HEK293 (cell line): ENCODE measurements at regions not wholly inside any gene's neighbourhood (a gene's known extent, or its start where the extent isn't known, plus 50 kb on each side); places are given as distances from the start of the nearest gene placed in this dataset.

Source experiments
- AEBP2 ChIP-seq: fragments of 450-650 bp; formaldehyde crosslinking; IDR thresholded peaks from 2 replicates; pipeline ENCODE4 v1.5.1; 2016; ENCODE audit warnings: missing biosample characterization, missing genetic modification characterization, borderline replicate concordance
- KLF7 ChIP-seq: fragments of 450-650 bp; formaldehyde crosslinking; IDR thresholded peaks from 2 replicates; pipeline ENCODE4 v1.5.1; 2016; ENCODE audit warnings: missing biosample characterization, missing genetic modification characterization, borderline replicate concordance
- SETDB1 ChIP-seq: IDR thresholded peaks from one replicate; pipeline ENCODE4 v1.6.1; 2017; ENCODE audit warnings: mild to moderate bottlenecking, low read length, moderate library complexity, mixed read lengths; ENCODE audit not compliant: insufficient read length
- ZBTB17 ChIP-seq: fragments of 450-650 bp; formaldehyde crosslinking; IDR thresholded peaks from 2 replicates; pipeline ENCODE4 v1.5.1; 2016; ENCODE audit warnings: missing biosample characterization, missing genetic modification characterization
- ZBTB20 ChIP-seq: fragments of 450-650 bp; formaldehyde crosslinking; IDR thresholded peaks from 2 replicates; pipeline ENCODE4 v1.5.1; 2016; ENCODE audit warnings: missing biosample characterization, missing genetic modification characterization
- ZBTB8A ChIP-seq: fragments of 450-650 bp; formaldehyde crosslinking; IDR thresholded peaks from 2 replicates; pipeline ENCODE4 v1.5.1; 2016; ENCODE audit warnings: missing biosample characterization, missing genetic modification characterization
- ZFP69B ChIP-seq: fragments of 450-650 bp; formaldehyde crosslinking; IDR thresholded peaks from 2 replicates; pipeline ENCODE4 v1.5.1; 2016; ENCODE audit warnings: missing biosample characterization, missing genetic modification characterization
- ZNF112 ChIP-seq: fragments of 450-650 bp; formaldehyde crosslinking; IDR thresholded peaks from 2 replicates; pipeline ENCODE4 v1.5.0; 2017; ENCODE audit warnings: missing biosample characterization, missing genetic modification characterization
- ZNF148 ChIP-seq: fragments of 450-650 bp; formaldehyde crosslinking; IDR thresholded peaks from 2 replicates; pipeline ENCODE4 v1.5.0; 2017; ENCODE audit warnings: missing biosample characterization, missing genetic modification characterization, borderline replicate concordance
- ZNF19 ChIP-seq: fragments of 450-650 bp; formaldehyde crosslinking; IDR thresholded peaks from 2 replicates; pipeline ENCODE4; 2016; ENCODE audit warnings: missing biosample characterization, missing genetic modification characterization, low read depth
- ZNF24 ChIP-seq: fragments of 450-650 bp; formaldehyde crosslinking; IDR thresholded peaks from 2 replicates; pipeline ENCODE4 v1.5.1; 2016; ENCODE audit warnings: missing biosample characterization, missing genetic modification characterization
- ZNF544 ChIP-seq: fragments of 450-650 bp; formaldehyde crosslinking; IDR thresholded peaks from 2 replicates; pipeline ENCODE4 v1.5.0; 2017; ENCODE audit warnings: missing biosample characterization, missing genetic modification characterization
- ZNF707 ChIP-seq: fragments of 450-650 bp; formaldehyde crosslinking; IDR thresholded peaks from 2 replicates; pipeline ENCODE4 v1.5.1; 2016; ENCODE audit warnings: missing biosample characterization, missing genetic modification characterization
- TF ChIP-seq, protein P1 (sequence below): fragments of 450-650 bp; formaldehyde crosslinking; IDR thresholded peaks from 2 replicates; pipeline ENCODE4 v1.5.1; 2016; ENCODE audit warnings: missing biosample characterization, missing genetic modification characterization

DNA sequence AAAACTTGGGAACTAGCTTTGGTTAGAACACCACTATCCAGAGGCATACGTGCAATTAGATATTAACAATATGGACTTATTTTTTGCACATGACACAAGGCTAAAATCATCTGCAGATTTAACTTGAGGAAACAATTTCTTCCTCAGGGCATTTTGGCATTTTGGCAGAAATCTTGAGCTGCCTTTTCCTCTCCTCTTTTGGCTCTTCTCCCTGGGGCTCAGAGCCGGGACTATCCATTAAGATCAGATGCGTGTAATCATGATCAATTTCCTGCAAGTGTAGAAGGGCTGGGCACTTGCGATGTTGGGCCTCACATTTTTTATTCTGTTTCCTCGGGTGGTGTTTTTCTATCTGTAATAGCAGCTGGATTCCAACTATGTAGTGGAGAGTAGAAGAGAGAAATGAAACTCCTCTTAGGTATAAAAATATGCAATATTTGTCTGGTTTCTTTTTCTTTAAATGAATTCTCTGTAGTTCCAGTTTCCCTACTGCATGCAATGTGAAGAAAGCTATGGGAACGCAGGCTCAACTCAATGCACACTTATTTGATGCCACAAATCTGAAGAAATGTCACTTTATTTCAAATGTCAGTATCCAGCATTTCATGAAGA is 1010.8 kb downstream of the FLRT2 start:
- TF ChIP-seq ZBTB8A (tag by site-specific recombination) = no peak
- TF ChIP-seq, protein P1, sequence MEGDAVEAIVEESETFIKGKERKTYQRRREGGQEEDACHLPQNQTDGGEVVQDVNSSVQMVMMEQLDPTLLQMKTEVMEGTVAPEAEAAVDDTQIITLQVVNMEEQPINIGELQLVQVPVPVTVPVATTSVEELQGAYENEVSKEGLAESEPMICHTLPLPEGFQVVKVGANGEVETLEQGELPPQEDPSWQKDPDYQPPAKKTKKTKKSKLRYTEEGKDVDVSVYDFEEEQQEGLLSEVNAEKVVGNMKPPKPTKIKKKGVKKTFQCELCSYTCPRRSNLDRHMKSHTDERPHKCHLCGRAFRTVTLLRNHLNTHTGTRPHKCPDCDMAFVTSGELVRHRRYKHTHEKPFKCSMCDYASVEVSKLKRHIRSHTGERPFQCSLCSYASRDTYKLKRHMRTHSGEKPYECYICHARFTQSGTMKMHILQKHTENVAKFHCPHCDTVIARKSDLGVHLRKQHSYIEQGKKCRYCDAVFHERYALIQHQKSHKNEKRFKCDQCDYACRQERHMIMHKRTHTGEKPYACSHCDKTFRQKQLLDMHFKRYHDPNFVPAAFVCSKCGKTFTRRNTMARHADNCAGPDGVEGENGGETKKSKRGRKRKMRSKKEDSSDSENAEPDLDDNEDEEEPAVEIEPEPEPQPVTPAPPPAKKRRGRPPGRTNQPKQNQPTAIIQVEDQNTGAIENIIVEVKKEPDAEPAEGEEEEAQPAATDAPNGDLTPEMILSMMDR = no peak
- no peak for TF ChIP-seq ZNF707 (tag by site-specific recombination)
- no peak for TF ChIP-seq ZNF112 (tag by site-specific recombination)
- no peak for TF ChIP-seq AEBP2 (tag by site-specific recombination)
- TF ChIP-seq SETDB1 = no peak
- no peak for TF ChIP-seq ZFP69B (tag by site-specific recombination)
- no peak for TF ChIP-seq ZNF148 (tag by site-specific recombination)
- TF ChIP-seq ZNF19 (tag by site-specific recombination) = no peak
- no peak for TF ChIP-seq ZNF544 (tag by site-specific recombination)
- TF ChIP-seq ZNF24 = no peak
- no peak for TF ChIP-seq ZBTB17
- no peak for TF ChIP-seq KLF7 (tag by site-specific recombination)
- no peak for TF ChIP-seq ZBTB20 (tag by site-specific recombination)
